ENCODE measurements at regions not wholly inside any gene's neighbourhood (a gene's known extent, or its start where the extent isn't known, plus 50 kb on each side); places are given as distances from the start of the nearest gene placed in this dataset.

GRCh38 chr4:24396988-24397387, 187.4 kb downstream of the DHX15 start:
- no peak overlapping the region for H3K4me3 ChIP-seq (ENCODE audit: low read length, poor library complexity, severe bottlenecking)
- H3K27me3 ChIP-seq (ENCODE audit: insufficient read depth, low read length, poor library complexity, severe bottlenecking), result no peaks in the 10 kb centered on the region
- no peaks in the 10 kb centered on the region for H3K9me3 ChIP-seq (ENCODE audit: insufficient read depth, low read depth, low read length)
- H3K9ac ChIP-seq (ENCODE audit: low read depth, low read length, poor library complexity, severe bottlenecking), result no peak overlapping the region
- H3K4me1 ChIP-seq (ENCODE audit: insufficient read depth, low read length, poor library complexity, severe bottlenecking), result no peaks in the 10 kb centered on the region
- H3K36me3 ChIP-seq (ENCODE audit: insufficient read depth, low read length), result no peaks in the 10 kb centered on the region
- H2AFZ ChIP-seq (ENCODE audit: low read length), result no peak overlapping the region
- no peak overlapping the region for H3K4me2 ChIP-seq (ENCODE audit: low read depth, low read length, poor library complexity, severe bottlenecking)
- H3K9me2 ChIP-seq (replicated peaks; ENCODE audit: low read depth, low read length), result no peaks in the 10 kb centered on the region
- H4K20me1 ChIP-seq (ENCODE audit: insufficient read depth, low read length, poor library complexity, severe bottlenecking), result no peaks in the 10 kb centered on the region
- no peaks in the 10 kb centered on the region for H3F3A ChIP-seq (ENCODE audit: low read depth)
- no peak for TF ChIP-seq EZH2phosphoT487 (IDR thresholded peaks at IDR 0.05; ENCODE audit: borderline replicate concordance)
- TF ChIP-seq CTCF (conservative IDR thresholded peaks at IDR 0.05; ENCODE audit: low read length), result no peak
- no peaks in the 10 kb centered on the region for H3K79me2 ChIP-seq (ENCODE audit: insufficient read depth, low read length)

GRCh38 chr4:24395937-24396336, 188.4 kb downstream of the DHX15 start:
- Histone ChIP-seq H3K4me1 (ENCODE audit: insufficient read depth, low read length, poor library complexity, severe bottlenecking) (no peaks in the 10 kb centered on the region), H3K9me2 (replicated peaks; ENCODE audit: low read depth, low read length) (no peaks in the 10 kb centered on the region), H3K4me3 (ENCODE audit: low read length, poor library complexity, severe bottlenecking) (no peak overlapping the region), H3K9ac (ENCODE audit: low read depth, low read length, poor library complexity, severe bottlenecking) (no peak overlapping the region), H3K36me3 (ENCODE audit: insufficient read depth, low read length) (no peaks in the 10 kb centered on the region), H3K9me3 (ENCODE audit: insufficient read depth, low read depth, low read length) (no peaks in the 10 kb centered on the region), H4K20me1 (ENCODE audit: insufficient read depth, low read length, poor library complexity, severe bottlenecking) (no peaks in the 10 kb centered on the region), H3F3A (ENCODE audit: low read depth) (no peaks in the 10 kb centered on the region), H2AFZ (ENCODE audit: low read length) (no peak overlapping the region), H3K4me2 (ENCODE audit: low read depth, low read length, poor library complexity, severe bottlenecking) (no peak overlapping the region), H3K79me2 (ENCODE audit: insufficient read depth, low read length) (no peaks in the 10 kb centered on the region), H3K27me3 (ENCODE audit: insufficient read depth, low read length, poor library complexity, severe bottlenecking) (no peaks in the 10 kb centered on the region)
- TF ChIP-seq EZH2phosphoT487 (IDR thresholded peaks at IDR 0.05; ENCODE audit: borderline replicate concordance) (no peak), CTCF (conservative IDR thresholded peaks at IDR 0.05; ENCODE audit: low read length) (no peak)

GRCh38 chr4:24394041-24394440, 190.3 kb downstream of the DHX15 start:
- TF ChIP-seq EZH2phosphoT487 (IDR thresholded peaks at IDR 0.05; ENCODE audit: borderline replicate concordance) (no peak), CTCF (conservative IDR thresholded peaks at IDR 0.05; ENCODE audit: low read length) (no peak)

More at GRCh38 chr4:24394041-24394440, 190.3 kb downstream of the DHX15 start:
- Histone ChIP-seq H3K4me1 (ENCODE audit: insufficient read depth, low read length, poor library complexity, severe bottlenecking) (no peaks in the 10 kb centered on the region), H3K9me2 (replicated peaks; ENCODE audit: low read depth, low read length) (no peaks in the 10 kb centered on the region), H3K4me3 (ENCODE audit: low read length, poor library complexity, severe bottlenecking) (no peak overlapping the region), H4K20me1 (ENCODE audit: insufficient read depth, low read length, poor library complexity, severe bottlenecking) (no peaks in the 10 kb centered on the region), H3K36me3 (ENCODE audit: insufficient read depth, low read length) (no peaks in the 10 kb centered on the region), H3K27me3 (ENCODE audit: insufficient read depth, low read length, poor library complexity, severe bottlenecking) (no peaks in the 10 kb centered on the region), H3F3A (ENCODE audit: low read depth) (no peaks in the 10 kb centered on the region), H3K9ac (ENCODE audit: low read depth, low read length, poor library complexity, severe bottlenecking) (no peak overlapping the region), H2AFZ (ENCODE audit: low read length) (no peak overlapping the region), H3K4me2 (ENCODE audit: low read depth, low read length, poor library complexity, severe bottlenecking) (no peak overlapping the region), H3K9me3 (ENCODE audit: insufficient read depth, low read depth, low read length) (no peaks in the 10 kb centered on the region), H3K79me2 (ENCODE audit: insufficient read depth, low read length) (no peaks in the 10 kb centered on the region)
